Kidney glomerular epithelial cell (primary cell): ENCODE measurements at regions not wholly inside any gene's neighbourhood (a gene's known extent, or its start where the extent isn't known, plus 50 kb on each side); places are given as distances from the start of the nearest gene placed in this dataset.
"Not testable (repeated sequence)": the region's sequence is repeated elsewhere in the genome, so short reads cannot be mapped to it uniquely, and the experiment has no call there.

ENCODE experiments used
- DNase-seq: peaks from one replicate; lab custom pipeline; 2025; lab: John Stamatoyannopoulos, UW

DNA sequence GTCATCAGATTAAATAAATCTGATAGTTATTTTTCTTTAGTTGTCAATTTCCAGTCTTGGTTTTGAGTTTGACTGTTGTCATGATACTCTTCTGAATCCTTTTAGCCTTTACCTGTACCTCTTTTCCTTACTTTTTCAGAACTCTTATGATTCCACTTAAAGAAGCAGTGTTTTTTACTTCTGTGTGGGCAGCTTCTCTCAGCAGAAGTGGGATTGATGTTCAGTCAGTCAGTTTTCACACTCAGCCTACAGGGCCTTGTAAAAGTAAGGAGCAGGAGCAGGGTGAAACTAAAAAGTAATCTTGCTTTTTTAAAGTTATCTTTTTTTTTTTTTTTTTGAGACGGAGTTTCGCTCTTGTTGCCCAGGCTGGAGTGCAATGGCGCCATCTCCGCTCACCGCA, 75.1 kb downstream of the HAUS1 start:
- DNase-seq: no peak

- no peak for DNase-seq
Observed at GRCh38 chr18:46182633-46183358, 78.6 kb downstream of the HAUS1 start.

DNA sequence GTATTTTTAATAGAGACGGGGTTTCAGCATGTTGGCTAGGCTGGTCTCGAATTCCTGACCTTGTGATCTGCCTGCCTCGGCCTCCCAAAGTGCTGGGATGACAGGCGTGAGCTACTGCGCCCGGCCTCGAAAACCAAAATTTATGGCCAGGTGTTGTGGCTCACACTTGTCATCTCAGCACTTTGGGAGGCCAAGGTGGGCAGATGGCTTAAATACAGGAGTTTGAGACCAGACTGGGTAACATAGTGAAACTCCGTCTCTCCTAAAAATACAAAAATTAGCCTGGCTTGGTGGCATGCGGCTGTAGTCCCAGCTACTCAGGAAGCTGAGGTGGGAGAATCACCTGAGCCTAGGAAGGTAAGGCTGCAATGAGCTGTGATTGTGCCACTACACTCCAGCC, 80.1 kb downstream of the HAUS1 start:
- DNase-seq: not testable (repeated sequence)

DNA sequence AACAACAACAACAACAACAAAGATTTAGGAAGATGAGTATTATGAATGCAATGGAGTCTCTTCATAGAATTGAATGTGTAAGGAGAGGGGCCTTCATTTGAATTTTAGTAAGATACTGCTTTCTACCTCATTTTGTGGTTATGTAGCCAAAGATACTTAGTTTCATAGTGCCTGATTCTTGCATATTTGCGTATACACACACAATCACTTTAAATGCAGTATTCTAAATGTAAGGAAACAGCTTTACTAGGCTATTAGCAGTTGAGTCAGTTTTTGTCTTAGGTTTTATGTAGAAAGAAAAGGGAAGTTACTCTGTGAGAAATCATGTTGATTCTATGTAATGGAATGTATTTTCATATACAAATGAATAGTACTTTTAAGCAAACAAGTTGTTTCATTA, 80.5 kb downstream of the HAUS1 start:
- no peak for DNase-seq

- no peak for DNase-seq
Observed at GRCh38 chr18:46190667-46191066, 86.5 kb downstream of the HAUS1 start.

DNA sequence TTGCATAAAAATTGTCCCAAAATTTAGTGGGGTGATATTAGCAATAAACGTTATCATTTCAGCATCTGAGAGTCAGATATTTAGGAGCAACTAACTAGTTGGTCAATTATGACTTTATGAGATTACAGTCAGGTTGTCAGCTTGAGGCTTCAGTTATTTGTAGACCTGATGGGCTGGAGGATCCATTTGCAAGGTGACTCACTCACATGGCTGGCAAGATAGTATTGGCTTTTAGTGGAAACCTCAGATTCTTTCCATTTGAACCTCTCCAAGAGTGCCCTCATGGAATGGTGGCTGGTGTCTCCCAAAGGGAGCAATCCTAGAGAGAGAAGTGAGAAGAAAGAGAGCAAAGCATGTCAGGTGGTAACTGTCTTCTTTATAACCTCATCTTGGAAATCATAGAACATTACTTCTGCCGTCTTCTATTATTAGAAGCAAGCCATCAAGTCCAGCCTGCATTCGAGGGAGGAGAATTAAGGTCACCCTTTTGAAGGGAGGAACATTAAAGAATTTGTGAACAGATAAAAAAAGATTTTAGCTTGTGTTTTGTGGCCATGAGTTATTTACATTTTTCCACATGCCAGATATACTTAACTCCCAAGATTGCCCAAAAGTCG, 92.5 kb downstream of the HAUS1 start:
- no peak for DNase-seq

- no peak for DNase-seq
Observed at GRCh38 chr18:46199515-46200147, 95.4 kb downstream of the HAUS1 start.

DNA sequence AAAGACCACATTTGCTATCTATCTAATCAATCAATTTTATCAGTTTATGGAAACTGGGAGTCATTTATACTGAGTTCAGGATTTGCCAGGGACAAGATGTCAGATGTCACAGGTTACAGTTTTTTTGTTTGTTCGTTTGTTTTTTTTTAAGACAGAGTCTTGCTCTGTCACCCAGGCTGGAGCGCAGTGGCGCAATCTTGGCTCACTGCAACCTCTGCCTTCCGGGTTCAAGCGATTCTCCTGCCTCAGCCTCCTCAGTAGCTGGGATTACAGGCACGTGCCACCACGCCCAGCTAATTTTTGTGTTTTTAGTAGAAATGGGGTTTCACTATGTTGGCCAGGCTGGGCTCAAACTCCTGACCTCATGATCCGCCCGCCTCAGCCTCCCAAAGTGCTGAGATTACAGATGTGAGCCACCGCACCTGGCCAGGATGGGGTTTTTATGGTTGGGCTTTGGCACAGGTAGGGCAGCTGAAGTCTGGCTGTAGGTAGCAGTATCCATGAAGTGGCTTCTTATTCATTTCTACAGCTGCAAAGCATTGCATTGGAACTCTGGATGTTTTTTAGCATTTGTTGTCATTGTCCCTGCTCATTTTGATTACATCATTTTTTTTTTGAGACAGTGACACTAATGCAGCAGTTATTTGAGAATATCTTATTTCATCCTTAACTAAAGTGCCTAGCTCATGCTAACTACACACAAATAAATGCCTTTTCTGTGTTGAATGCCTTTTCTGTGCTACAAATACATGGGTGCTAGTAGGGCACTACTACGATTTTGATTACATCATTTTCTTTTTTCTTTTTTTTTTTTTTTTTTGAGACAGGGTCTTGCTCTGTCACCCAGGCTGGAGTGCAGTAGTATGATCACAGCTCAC, 96.2 kb downstream of the HAUS1 start:
- DNase-seq: not testable (repeated sequence)

GRCh38 chr18:46204143-46204542, 100.0 kb downstream of the HAUS1 start:
- no peak for DNase-seq

DNA sequence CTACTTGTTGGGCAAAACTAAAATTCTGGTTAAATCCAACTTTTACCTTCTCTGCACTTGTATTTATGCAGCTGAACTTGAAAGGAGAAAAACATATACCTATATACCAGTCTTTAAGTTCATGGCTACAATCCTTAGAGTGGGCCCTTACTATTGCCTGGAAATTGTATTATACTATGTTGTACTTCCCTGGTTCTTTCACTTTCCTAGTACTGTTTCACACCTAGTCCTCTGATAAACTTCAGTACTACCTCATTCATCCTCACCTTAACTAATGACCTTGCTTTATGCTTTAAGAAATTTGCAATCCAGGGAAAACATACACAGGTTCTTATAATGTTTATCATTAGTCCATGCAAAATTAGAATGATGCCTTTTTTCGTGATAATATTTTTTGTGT, 103.8 kb downstream of the HAUS1 start:
- DNase-seq: no peak

DNA sequence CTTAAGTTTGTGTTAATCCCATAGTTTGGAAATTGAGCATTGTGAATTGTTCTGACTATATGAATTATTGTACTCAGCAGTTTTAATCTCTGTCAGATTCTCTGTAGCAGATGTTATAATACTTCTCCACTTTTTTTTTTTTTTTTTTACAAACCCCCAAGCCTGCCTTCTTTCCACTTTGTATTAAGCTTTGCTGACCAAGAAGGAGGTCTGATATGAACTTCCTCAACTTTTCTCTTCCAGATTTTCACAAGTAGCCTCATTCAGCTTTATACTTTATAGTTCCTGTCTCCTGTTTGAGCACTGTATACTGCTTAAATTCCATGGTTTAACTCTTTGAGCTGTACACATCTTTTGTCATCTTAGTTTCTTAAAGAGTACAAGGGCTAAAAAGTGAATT, 105.0 kb downstream of the HAUS1 start:
- DNase-seq: no peak

DNA sequence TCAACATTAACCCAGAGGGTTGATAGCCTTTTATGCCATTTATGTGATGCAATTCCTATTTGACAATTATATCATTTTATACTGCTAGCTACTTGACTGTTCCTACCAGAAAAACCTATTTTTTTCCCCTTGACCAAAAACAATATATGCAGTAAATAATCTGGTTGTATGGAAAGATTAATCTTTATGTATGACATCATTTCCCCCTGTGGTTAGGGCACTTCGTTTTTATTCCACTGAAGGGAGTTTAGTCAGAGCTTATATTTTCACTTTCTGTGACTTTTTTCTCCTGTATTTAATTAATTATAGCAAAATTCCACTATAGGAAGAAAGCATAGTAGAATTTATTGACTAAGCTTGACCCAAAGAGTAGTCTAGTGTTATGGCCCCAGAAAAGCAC, 107.6 kb downstream of the HAUS1 start:
- DNase-seq: no peak

GRCh38 chr18:46212398-46212797, 108.2 kb downstream of the HAUS1 start:
- DNase-seq: no peak

- peak; percentile 44 for DNase-seq
Observed at GRCh38 chr18:46213295-46213694, 109.1 kb downstream of the HAUS1 start.

- DNase-seq: no peak
Observed at GRCh38 chr18:46214435-46214834, 110.2 kb downstream of the HAUS1 start.

- DNase-seq: no peak
Observed at GRCh38 chr18:46215902-46216723, 111.9 kb downstream of the HAUS1 start.

GRCh38 chr18:46220116-46220515, 115.9 kb downstream of the HAUS1 start:
- DNase-seq: peak; percentile 78

GRCh38 chr18:46222093-46222492, 117.9 kb downstream of the HAUS1 start:
- no peak for DNase-seq

GRCh38 chr18:46222710-46223360, 118.7 kb downstream of the HAUS1 start:
- DNase-seq: no peak

GRCh38 chr18:46224181-46224775, 120.1 kb downstream of the HAUS1 start:
- DNase-seq: no peak

DNA sequence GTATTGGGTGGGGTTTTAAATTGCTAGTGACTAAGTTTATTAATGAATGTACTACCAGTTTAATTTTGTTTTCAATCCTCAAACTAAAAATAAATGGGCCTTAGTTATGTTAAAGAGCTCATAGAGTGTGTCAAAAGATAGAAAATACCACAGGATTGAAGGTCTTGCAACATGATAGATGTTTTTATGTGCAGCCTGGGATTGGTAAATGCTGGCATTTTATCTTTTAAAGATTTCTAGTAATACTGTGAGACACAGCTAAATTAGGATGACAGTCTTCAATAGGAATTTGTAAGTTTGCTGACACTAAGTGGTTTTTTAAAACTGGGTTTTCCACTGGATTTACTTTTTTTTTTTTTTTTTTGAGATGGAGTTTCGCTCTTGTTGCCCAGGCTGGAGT, 122.3 kb downstream of the HAUS1 start:
- no peak for DNase-seq
